Fibroblast of lung (primary cell): ENCODE measurements at regions not wholly inside any gene's neighbourhood (a gene's known extent, or its start where the extent isn't known, plus 50 kb on each side); places are given as distances from the start of the nearest gene placed in this dataset.

ENCODE experiments used
- EZH2 ChIP-seq: IDR thresholded peaks from 2 replicates; pipeline ENCODE4 v1.5.1; 2012; ENCODE audit warnings: low read length, control low read depth, mild to moderate bottlenecking; ENCODE audit errors: missing control alignments
- TF ChIP-seq, protein P1 (sequence below), 2 donors: IDR thresholded peaks in 1 of 2; conservative IDR thresholded peaks in 1 of 2; 1 replicate in 1 of 2; 2 replicates in 1 of 2; pipeline ENCODE4 v1.5.1; 2011 to 2012; ENCODE audit warnings: low read length in 2 of 2, control low read depth in 1 of 2, inconsistent platforms in 1 of 2, low read depth in 1 of 2, mild to moderate bottlenecking in 1 of 2

DNA sequence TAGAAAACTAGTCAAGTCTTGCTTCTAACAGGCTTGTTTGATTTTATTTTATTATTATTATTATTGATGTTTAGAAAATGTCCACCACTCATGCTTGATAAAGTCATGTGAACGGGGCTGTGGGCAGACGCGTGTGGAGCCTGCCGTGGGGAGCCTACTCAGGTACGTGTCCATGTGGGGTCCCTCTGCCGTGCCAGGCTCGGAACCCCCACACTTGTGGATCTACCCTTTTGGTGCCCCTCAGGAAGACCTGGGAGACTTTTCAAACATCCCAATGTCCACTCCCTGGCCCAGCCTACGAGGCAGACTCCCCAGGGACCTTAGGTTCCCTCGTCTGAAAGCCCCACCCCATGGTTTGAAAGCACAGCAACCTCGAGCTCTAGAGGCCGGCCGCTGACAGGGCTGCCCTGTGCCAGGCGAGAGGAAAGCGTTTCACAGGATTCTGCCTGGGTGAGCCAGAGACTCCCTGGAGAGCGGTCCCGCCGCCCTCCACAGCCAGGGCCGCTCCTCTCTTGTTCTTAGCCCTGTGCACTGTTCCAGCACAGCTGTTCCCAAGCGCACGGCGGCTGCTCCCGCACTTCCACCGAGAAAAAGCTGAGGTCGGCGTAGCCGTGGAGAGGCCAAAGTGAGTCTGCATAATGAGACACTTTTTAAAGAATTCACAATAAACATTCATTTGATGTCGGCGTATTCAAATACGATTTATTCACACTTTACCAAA, 249.7 kb downstream of the TTLL2 start:
- TF ChIP-seq, protein P1, sequence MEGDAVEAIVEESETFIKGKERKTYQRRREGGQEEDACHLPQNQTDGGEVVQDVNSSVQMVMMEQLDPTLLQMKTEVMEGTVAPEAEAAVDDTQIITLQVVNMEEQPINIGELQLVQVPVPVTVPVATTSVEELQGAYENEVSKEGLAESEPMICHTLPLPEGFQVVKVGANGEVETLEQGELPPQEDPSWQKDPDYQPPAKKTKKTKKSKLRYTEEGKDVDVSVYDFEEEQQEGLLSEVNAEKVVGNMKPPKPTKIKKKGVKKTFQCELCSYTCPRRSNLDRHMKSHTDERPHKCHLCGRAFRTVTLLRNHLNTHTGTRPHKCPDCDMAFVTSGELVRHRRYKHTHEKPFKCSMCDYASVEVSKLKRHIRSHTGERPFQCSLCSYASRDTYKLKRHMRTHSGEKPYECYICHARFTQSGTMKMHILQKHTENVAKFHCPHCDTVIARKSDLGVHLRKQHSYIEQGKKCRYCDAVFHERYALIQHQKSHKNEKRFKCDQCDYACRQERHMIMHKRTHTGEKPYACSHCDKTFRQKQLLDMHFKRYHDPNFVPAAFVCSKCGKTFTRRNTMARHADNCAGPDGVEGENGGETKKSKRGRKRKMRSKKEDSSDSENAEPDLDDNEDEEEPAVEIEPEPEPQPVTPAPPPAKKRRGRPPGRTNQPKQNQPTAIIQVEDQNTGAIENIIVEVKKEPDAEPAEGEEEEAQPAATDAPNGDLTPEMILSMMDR (conservative IDR thresholded peaks at IDR 0.05 in 1 of 2, IDR thresholded peaks at IDR 0.05 in 1 of 2; ENCODE audit: low read depth in 1 of 2, low read length in 2 of 2), result no peak
- no peak for TF ChIP-seq EZH2
